RKO (cell line): ENCODE measurements at regions not wholly inside any gene's neighbourhood (a gene's known extent, or its start where the extent isn't known, plus 50 kb on each side); places are given as distances from the start of the nearest gene placed in this dataset.

Experiments used
- DNase-seq: peaks from one replicate; pipeline ENCODE4 v3.0.0-alpha.2; 2016; ENCODE audit warnings: low spot score

GRCh38 chr6:126419901-126420300 lies 80.0 kb downstream of the CENPW start:
- no peak for DNase-seq

DNA sequence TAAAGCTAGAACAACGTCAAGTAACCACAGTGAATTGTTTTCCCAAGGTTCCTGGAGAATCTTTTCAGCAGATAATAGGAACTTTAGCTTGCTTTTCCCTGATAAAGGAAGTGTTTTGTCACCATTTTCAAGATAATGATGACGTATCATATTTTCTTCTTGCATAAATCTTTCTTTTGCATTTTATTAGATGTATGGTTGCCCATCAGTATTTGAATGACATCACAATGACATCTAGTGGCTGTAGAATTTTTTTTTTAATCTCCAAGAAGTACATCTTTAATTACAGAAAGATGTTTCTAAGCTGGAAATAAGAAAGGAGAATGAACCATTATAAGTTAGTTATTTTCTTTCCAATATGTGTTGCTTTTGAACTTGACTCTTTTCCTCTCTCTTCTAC lies 83.0 kb downstream of the CENPW start:
- no peak for DNase-seq

GRCh38 chr6:126427713-126428112 lies 87.8 kb downstream of the CENPW start:
- DNase-seq = no peak

- DNase-seq = no peak
Observed at GRCh38 chr6:126429866-126430265, 90.0 kb downstream of the CENPW start.

DNA sequence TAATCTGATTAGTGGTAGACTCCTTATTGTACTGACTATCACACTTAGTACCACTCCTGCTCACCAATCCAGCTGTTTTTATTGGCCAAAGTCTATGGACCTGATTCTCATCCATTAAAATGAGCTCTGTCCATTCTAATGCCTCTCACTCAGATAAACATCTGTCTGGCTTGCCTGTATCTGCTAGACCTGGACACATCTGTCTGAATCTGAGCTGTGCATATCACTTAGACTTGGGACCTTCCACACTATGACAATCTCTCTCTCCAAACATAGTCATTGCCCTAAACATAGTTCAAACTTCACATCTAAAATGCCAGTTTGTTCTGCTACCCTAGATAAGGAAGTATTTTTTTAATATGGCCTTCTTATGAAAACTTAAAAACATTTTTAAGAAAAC lies 92.6 kb downstream of the CENPW start:
- no peak for DNase-seq

GRCh38 chr6:126433927-126434326 lies 94.0 kb downstream of the CENPW start:
- DNase-seq = no peak

GRCh38 chr6:126437205-126437604 lies 97.3 kb downstream of the CENPW start:
- DNase-seq = no peak

- no peak for DNase-seq
Observed at GRCh38 chr6:126439040-126439439, 99.1 kb downstream of the CENPW start.

DNA sequence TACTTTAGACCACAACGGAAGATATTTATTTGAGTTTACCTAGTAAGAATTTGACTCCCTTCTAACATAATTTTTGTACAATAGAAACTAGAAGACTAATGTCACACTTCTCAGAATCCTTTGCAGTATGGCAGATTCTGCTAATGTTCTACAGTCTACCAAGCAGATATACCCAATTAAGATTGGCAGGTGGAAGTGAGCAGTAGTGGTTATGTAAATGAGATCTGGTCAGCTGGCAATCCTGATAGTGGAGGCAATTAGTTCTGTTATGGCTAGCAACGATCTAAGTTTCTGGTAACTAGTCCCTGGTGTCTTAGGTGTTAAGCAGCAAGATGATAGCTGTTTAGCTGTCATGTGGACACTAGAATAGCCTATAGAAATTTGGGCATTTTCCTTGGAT lies 101.0 kb downstream of the CENPW start:
- DNase-seq = no peak

DNA sequence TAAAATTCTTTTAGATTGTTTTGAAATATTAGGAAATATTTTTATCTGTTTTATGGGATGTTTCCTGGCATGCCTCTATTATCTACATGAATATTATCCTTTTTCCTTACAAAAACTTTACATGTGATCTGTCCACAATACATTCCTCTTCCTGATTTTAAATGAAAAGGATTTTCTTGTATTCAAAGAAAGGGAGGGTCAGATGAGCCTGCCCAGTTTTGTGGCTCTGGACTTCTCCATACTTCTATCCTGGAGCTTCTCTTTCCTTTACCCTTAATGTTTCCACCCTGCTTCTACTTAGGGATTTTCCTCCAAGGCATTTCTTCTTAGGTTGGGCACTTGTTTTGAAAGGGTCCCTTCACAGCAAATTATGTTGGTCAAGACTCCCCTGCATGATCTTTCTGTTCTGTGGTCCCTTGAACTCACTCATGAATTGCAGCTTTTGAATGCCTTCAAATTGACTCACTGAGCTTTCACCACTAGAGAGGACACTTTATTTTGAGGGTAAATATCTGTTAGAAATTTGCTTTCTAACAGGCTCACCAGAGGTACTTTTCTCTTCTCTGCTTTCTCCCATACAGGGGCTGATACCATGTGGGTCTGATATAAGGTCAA lies 104.9 kb downstream of the CENPW start:
- DNase-seq = no peak

DNA sequence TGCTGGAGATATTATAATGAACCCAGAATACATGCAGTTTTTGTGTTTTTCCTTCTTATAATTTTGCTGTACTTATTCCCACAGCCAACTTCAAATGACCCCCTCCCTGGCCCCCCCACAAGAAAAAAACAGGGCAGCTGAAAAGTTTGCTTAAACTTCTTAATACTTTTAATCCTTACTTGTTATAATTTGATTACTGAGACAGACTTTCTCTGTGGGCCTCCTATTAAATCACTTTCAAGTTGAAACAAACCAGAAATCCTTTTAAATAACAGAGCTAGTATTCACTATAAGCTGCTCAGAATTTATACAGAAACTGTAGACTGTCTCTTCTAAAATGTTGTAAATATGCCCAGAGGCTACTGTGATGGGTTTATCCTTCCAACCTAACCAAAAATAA lies 106.3 kb downstream of the CENPW start:
- no peak for DNase-seq

GRCh38 chr6:126447367-126447766 lies 107.5 kb downstream of the CENPW start:
- no peak for DNase-seq

GRCh38 chr6:126461045-126461444 lies 121.1 kb downstream of the CENPW start:
- no peak for DNase-seq

DNA sequence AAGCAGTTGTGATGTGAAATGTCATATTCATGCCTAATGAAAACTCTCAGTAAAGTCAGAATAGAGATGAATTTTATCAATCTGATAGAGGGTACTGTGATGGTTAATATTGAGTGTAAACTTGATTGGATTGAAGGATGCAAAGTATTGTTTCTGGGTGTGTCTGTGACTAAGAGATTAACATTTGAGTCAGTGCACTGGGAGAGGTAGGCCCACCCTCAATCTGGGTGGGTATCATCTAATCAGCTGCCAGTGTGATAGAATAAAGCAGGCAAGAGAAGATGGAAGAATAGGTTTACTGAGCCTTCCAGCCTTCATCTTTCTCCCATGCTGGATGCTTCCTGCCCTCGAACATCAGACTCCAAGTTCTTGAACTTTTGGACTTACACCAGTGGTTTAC lies 124.3 kb downstream of the CENPW start:
- DNase-seq = no peak

DNA sequence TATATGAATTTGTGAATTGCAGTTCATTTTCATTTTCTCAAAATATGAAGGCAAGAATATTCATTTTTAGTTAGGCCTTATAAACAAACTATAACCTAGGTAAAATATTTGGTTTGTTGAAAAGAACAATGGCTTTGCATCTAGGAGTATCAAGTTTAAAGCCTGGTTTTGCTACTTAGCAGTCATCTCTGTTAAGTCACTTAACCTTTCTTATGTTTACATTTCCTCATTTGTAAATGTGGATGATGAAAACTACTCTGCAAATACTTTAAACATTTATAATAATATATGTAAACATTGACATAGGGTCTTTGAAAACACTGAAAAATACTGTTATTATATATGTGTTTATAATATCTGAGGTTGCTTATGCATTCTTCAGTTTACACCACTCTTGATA lies 135.5 kb downstream of the CENPW start:
- DNase-seq = no peak

GRCh38 chr6:126477678-126478077 lies 137.8 kb downstream of the CENPW start:
- DNase-seq = no peak

DNA sequence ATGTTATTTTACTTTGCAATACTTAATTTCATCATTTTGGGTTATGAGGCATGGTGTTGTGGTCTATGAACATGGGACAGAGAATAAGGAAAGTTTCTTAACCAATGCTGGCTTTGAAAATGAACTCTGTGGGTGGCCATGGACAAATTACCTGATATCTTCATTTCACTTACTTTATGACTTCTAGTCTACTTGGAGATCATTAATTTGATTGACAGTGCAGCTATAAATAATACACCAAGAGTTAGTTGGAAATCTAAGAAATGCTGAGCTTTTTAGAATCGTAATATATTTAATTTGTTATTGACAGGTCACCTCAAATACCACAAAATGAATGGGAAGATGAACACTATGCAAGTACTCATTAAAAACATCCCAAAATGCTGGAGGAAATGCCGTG lies 140.4 kb downstream of the CENPW start:
- no peak for DNase-seq

DNA sequence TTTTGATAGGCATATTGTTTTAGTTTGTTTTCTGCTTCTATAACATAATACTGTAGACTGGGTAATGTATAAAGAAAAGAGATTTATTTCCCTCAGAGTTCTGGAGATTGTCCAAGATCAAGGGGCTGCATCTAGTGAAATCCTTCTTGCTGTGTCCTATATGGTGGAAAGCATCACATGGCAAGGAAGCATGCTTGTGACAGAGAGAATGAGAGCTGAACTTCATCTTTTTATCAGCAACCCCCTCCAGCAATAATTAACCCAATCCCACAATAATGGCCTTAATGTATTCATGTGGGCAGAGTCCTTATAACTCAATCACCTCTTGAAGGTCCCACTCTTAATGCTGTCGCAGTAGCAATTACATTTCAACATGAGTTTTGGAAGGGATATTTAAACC lies 141.4 kb downstream of the CENPW start:
- no peak for DNase-seq

GRCh38 chr6:126504792-126505191 lies 164.9 kb downstream of the CENPW start:
- no peak for DNase-seq

DNA sequence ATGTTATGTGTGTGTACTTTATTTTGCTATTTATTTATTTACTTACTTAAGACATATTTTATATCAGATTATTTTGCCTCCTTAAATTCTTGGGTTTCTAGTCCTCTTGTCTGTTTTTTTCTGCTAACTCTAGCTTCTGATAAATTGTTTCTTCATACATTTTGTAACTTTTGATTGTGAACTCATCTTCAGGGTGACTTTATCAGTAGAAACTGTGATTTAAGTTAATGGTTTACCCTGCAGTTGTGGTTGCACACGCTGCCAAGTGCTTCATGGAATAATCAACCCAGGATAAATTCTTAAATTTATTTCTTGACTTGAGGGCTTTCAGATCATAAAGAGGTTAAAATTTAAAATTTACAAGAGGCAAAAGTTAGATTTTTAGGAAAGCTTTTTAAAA lies 173.3 kb downstream of the CENPW start:
- no peak for DNase-seq

DNA sequence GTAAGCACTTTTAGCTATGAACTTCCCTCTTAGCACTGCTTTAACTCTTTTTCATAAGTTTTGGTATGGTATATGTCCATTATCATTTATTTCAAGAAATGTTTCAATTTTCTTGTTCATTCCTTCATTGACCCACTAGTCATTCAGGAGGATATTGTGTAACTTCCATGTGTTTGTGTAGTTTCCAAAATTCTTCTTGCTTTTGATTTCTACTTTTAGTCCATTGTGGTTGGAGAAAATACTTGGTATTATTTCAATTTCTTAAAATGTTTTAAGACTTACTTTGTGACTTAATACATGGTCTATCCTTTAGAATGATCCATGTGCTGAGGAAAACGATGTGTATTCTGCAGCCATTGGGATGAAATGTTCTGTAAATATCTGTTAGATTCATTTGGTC lies 176.5 kb downstream of the CENPW start:
- no peak for DNase-seq

DNA sequence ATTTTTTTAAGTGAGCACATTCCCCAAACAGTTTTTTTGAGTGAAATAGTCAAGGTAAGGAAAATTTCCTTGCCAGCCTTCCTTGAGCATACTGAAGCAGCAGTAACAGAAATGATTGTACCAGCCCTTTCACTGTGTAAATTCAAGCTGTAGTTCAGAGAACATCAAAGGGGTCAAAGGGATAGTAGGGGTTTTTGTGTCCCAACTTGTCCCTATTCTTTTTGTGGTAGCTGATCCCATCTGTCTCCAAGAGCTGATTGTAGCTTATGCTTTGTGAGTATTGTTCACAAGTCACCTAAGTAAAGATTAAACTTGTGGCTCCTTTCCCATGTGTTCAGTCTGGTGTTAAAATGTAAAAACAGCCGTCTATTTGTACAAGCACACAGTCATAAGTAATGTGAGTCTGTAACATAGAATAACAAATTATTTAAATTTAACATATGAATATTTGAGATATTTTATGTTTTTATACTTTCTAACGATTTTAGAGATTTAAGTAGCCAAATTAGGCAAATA lies 185.0 kb downstream of the CENPW start:
- DNase-seq = no peak

DNA sequence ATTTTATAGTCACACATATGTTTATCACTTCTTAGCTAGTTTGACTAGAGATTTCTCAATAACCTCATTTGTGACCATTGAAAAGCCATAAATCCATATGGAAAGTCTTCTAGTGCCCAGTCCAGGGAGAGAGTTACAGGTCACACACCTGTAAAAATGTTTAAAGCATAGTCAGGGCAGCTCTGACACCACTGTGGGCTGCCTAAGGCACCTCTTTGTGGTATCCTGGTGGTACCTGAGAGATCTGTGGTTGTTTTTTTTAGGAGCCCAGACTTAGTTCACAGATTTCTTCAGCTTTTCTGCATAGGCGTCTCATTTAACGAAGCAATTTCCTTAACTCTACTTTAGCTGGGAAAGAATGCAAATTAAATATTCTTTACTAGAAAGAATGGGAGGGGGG lies 186.6 kb downstream of the CENPW start:
- no peak for DNase-seq

GRCh38 chr6:126526996-126527606 lies 187.2 kb downstream of the CENPW start:
- DNase-seq = no peak
